Nephron (organoid): ENCODE measurements at regions not wholly inside any gene's neighbourhood (a gene's known extent, or its start where the extent isn't known, plus 50 kb on each side); places are given as distances from the start of the nearest gene placed in this dataset.

ENCODE experiments used
- H3K27ac Mint-ChIP-seq, 3 experiments: 2 replicates each; pipeline ENCODE4 v1.8.0; 2020; ENCODE audit warnings: mixed read lengths in 3 of 3, mild to moderate bottlenecking in 2 of 3, moderate library complexity in 1 of 3
- H3K27me3 Mint-ChIP-seq: 2 replicates; pipeline ENCODE4 v1.8.0; 2021; ENCODE audit warnings: low read depth, mild to moderate bottlenecking, moderate library complexity, mixed read lengths
- H3K36me3 Mint-ChIP-seq: 2 replicates; pipeline ENCODE4 v1.8.0; 2020; ENCODE audit warnings: low read depth, mixed read lengths
- H3K4me1 Mint-ChIP-seq: 2 replicates; pipeline ENCODE4 v1.8.0; 2020; ENCODE audit warnings: mixed read lengths
- H3K4me3 Mint-ChIP-seq, 3 experiments: 2 replicates each; pipeline ENCODE4 v1.8.0; 2020; ENCODE audit warnings: mild to moderate bottlenecking in 3 of 3, mixed read lengths in 3 of 3, moderate library complexity in 2 of 3
- H3K9me3 Mint-ChIP-seq: 2 replicates; pipeline ENCODE4 v1.8.0; 2020; ENCODE audit warnings: mixed read lengths
- CTCF ChIP-seq, 3 experiments: fragments of 200-600 bp; sonication (generic); IDR thresholded peaks; one replicate each; pipeline ENCODE4 v1.5.0; 2021; ENCODE audit warnings: antibody characterized with exemption in 3 of 3; ENCODE audit not compliant: unreplicated experiment in 3 of 3

GRCh38 chr2:180670302-180671003 is 310.0 kb upstream of the UBE2E3 start:
- Mint-ChIP-seq H3K36me3 (no peaks in the 10 kb centered on the region), H3K4me1 (peaks cover 17% of the 10 kb centered on the region), H3K9me3 (no peaks in the 10 kb centered on the region), H3K27me3 (no peaks in the 10 kb centered on the region), H3K27ac (no peak overlapping the region), H3K4me3 (no peak overlapping the region)
- TF ChIP-seq CTCF (IDR thresholded peaks at IDR 0.05; ENCODE audit: unreplicated experiment in 3 of 3), result no peak

- Mint-ChIP-seq H3K27me3 (no peaks in the 10 kb centered on the region), H3K27ac (no peak overlapping the region), H3K9me3 (no peaks in the 10 kb centered on the region), H3K36me3 (no peaks in the 10 kb centered on the region), H3K4me3 (no peak overlapping the region), H3K4me1 (peaks cover 21% of the 10 kb centered on the region)
- no peak for TF ChIP-seq CTCF (IDR thresholded peaks at IDR 0.05; ENCODE audit: unreplicated experiment in 3 of 3)
Observed at GRCh38 chr2:180669016-180669415, 311.4 kb upstream of the UBE2E3 start.

DNA sequence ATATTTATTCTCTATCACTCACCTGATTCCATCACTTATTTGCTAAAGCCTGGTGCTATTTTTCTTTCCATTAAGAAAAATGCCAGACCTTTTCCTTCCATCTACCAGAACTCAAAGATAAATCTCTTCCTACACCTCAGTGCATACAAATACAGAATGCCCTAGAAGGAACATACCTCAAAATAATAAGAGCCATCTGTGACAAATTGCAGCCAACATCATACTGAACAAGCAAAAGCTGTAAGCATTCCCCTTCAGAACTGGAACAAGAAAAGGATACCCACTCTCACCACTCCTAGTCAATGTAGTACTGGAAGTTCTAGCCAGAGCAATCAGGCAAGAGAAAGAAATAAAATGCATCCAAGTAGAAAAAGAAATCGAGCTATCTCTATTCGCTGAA is 315.9 kb upstream of the UBE2E3 start:
- no peak overlapping the region for H3K4me3 Mint-ChIP-seq
- no peaks in the 10 kb centered on the region for H3K27me3 Mint-ChIP-seq
- H3K36me3 Mint-ChIP-seq, result no peaks in the 10 kb centered on the region
- peaks cover 39% of the 10 kb centered on the region for H3K4me1 Mint-ChIP-seq
- TF ChIP-seq CTCF (IDR thresholded peaks at IDR 0.05; ENCODE audit: unreplicated experiment in 3 of 3), result no peak
- H3K9me3 Mint-ChIP-seq, result no peaks in the 10 kb centered on the region
- H3K27ac Mint-ChIP-seq, result peak overlapping the region in 2 of 3 experiments; percentile 3 to 10

GRCh38 chr2:180662941-180663471 is 317.4 kb upstream of the UBE2E3 start:
- H3K27me3 Mint-ChIP-seq, result no peaks in the 10 kb centered on the region
- no peaks in the 10 kb centered on the region for H3K36me3 Mint-ChIP-seq
- H3K9me3 Mint-ChIP-seq, result no peaks in the 10 kb centered on the region
- no peak for TF ChIP-seq CTCF (IDR thresholded peaks at IDR 0.05; ENCODE audit: unreplicated experiment in 3 of 3)
- no peak overlapping the region for H3K4me3 Mint-ChIP-seq
- peaks cover 43% of the 10 kb centered on the region for H3K4me1 Mint-ChIP-seq
- peak overlapping the region; percentile 56 to 80 (median 76) for H3K27ac Mint-ChIP-seq

DNA sequence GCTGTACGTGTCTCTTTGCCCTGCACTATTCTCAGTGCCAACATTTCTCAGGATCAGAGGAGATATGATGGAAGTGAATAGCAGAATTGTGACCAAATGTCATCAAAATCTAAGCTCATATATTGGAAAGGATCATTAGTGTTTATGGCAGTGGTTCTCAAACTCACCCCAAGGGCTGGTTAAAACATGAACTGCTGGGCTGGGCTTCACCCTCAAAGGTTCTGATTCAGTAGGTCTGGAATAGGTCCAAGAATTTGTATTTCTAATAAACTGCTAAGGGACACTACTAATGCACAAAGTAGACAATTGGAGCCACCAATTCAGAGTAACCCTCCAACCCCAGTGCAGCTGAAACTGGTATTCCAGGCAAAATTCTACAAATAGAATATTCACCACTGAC is 317.9 kb upstream of the UBE2E3 start:
- peaks cover 43% of the 10 kb centered on the region for H3K4me1 Mint-ChIP-seq
- no peak for TF ChIP-seq CTCF (IDR thresholded peaks at IDR 0.05; ENCODE audit: unreplicated experiment in 3 of 3)
- H3K9me3 Mint-ChIP-seq, result no peaks in the 10 kb centered on the region
- H3K27ac Mint-ChIP-seq, result peak overlapping the region in 1 of 3 experiments; percentile 86
- no peaks in the 10 kb centered on the region for H3K36me3 Mint-ChIP-seq
- no peaks in the 10 kb centered on the region for H3K27me3 Mint-ChIP-seq
- H3K4me3 Mint-ChIP-seq, result no peak overlapping the region

DNA sequence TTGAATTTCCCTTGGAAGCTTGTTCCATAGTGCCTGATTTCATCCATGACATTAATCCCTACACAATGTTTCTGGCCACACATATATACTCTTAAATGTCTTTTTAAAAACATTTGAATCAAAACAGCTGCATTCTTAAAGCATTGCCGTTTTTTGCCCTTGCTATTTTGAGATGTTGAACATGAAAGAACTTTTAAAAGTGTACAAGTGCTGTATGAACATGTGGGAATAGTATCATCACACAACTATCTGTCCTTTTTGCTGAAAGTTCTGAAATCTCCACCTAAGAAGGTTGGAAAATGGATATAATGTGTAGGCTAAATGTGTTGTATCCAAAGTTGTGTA is 318.7 kb upstream of the UBE2E3 start:
- H3K4me3 Mint-ChIP-seq, result no peak overlapping the region
- no peaks in the 10 kb centered on the region for H3K36me3 Mint-ChIP-seq
- peak overlapping the region; percentile 6 to 86 (median 85) for H3K27ac Mint-ChIP-seq
- no peaks in the 10 kb centered on the region for H3K27me3 Mint-ChIP-seq
- TF ChIP-seq CTCF (IDR thresholded peaks at IDR 0.05; ENCODE audit: unreplicated experiment in 3 of 3), result no peak
- no peaks in the 10 kb centered on the region for H3K9me3 Mint-ChIP-seq
- peaks cover 43% of the 10 kb centered on the region for H3K4me1 Mint-ChIP-seq
